GM19438 (cell line): ENCODE measurements at regions not wholly inside any gene's neighbourhood (a gene's known extent, or its start where the extent isn't known, plus 50 kb on each side); places are given as distances from the start of the nearest gene placed in this dataset.
"Not testable (repeated sequence)": the region's sequence is repeated elsewhere in the genome, so short reads cannot be mapped to it uniquely, and the experiment has no call there.

Source experiments
- ATAC-seq: cut with Tn5 transposase; IDR thresholded peaks from one replicate; pipeline ENCODE4 v1.9.1; 2021; ENCODE audit warnings: low read depth; ENCODE audit not compliant: unreplicated experiment

GRCh38 chr2:203626952-203627681 lies 79.3 kb upstream of the CD28 start:
- no peak for ATAC-seq

- ATAC-seq: no peak
These were observed 76.7 kb upstream of the CD28 start for GRCh38 chr2:203629699-203630098.

- no peak for ATAC-seq
These were observed 75.2 kb upstream of the CD28 start for GRCh38 chr2:203631068-203631757.

GRCh38 chr2:203636588-203637470 lies 69.6 kb upstream of the CD28 start:
- ATAC-seq: no peak

- ATAC-seq: no peak
These were observed 68.8 kb upstream of the CD28 start for GRCh38 chr2:203637471-203638167.

- ATAC-seq: not testable (repeated sequence)
These were observed 64.6 kb upstream of the CD28 start for GRCh38 chr2:203641865-203642264.

GRCh38 chr2:203642841-203643240 lies 63.6 kb upstream of the CD28 start:
- ATAC-seq: not testable (repeated sequence)

- no peak for ATAC-seq
These were observed 60.6 kb upstream of the CD28 start for GRCh38 chr2:203645831-203646230.

GRCh38 chr2:203646266-203646864 lies 60.1 kb upstream of the CD28 start:
- ATAC-seq: no peak

GRCh38 chr2:203646961-203647360 lies 59.5 kb upstream of the CD28 start:
- ATAC-seq: no peak

- ATAC-seq: no peak
These were observed 58.9 kb upstream of the CD28 start for GRCh38 chr2:203647579-203647978.

- ATAC-seq: no peak
These were observed 58.2 kb upstream of the CD28 start for GRCh38 chr2:203648273-203648672.

- ATAC-seq: no peak
These were observed 57.1 kb upstream of the CD28 start for GRCh38 chr2:203649176-203649814.

GRCh38 chr2:203650860-203651613 lies 55.4 kb upstream of the CD28 start:
- no peak for ATAC-seq

- no peak for ATAC-seq
These were observed 54.8 kb upstream of the CD28 start for GRCh38 chr2:203651621-203652020.

GRCh38 chr2:203654826-203655225 lies 51.6 kb upstream of the CD28 start:
- no peak for ATAC-seq

GRCh38 chr2:203656522-203657287 lies 49.7 kb upstream of the CD28 start:
- no peak for ATAC-seq
